Body of pancreas (tissue), 4 donors: ENCODE measurements at regions not wholly inside any gene's neighbourhood (a gene's known extent, or its start where the extent isn't known, plus 50 kb on each side); places are given as distances from the start of the nearest gene placed in this dataset.

Source experiments
- ATAC-seq: fragments of 150-250 bp; one replicate; pipeline ENCODE4 v1.9.1; 2016
- DNase-seq, 4 donors: peaks; one replicate each; pipeline ENCODE4 v3.0.0-alpha.2; 2019
- H3K27ac ChIP-seq, 4 donors: fragments of 200-600 bp; sonication (generic); 1 replicate in 3 of 4; 2 replicates in 1 of 4; pipeline versions ENCODE4 v1.5.1 to v1.6.1; 2016 to 2019; ENCODE audit warnings: mild to moderate bottlenecking in 1 of 4, mixed read lengths in 1 of 4, moderate library complexity in 1 of 4
- H3K27me3 ChIP-seq, 2 donors: fragments of 200-600 bp; sonication (generic); one replicate each; pipeline ENCODE4 v1.6.0; 2016; ENCODE audit warnings: mild to moderate bottlenecking in 1 of 2
- H3K36me3 ChIP-seq, 2 donors: fragments of 200-600 bp; sonication (generic); replicated peaks in 1 of 2; 2 replicates each; pipeline ENCODE4 v1.5.1; 2016; ENCODE audit warnings: low read depth in 2 of 2; ENCODE audit not compliant: insufficient read depth in 1 of 2
- H3K4me1 ChIP-seq: fragments of 200-600 bp; sonication (generic); one replicate; pipeline ENCODE4 v1.6.0; 2016
- H3K4me3 ChIP-seq, 2 donors: fragments of 200-600 bp; sonication (generic); 1 replicate in 1 of 2; 2 replicates in 1 of 2; pipeline ENCODE4 v1.5.1; 2016 to 2019
- H3K9me3 ChIP-seq, 3 donors: fragments of 200-600 bp; sonication (generic); 1 replicate in 2 of 3; 2 replicates in 1 of 3; pipeline ENCODE4 v1.5.1; 2016
- POLR2A ChIP-seq, 3 donors: fragments of 450-650 bp; IDR thresholded peaks; one replicate each; pipeline ENCODE4 v1.6.1; 2016; ENCODE audit warnings: antibody characterized with exemption in 3 of 3, mild to moderate bottlenecking in 2 of 3
- WGBS, 2 donors: methylation state at CpG; one replicate each; pipeline ENCODE4 v1.1.5; 2017; 5-methylcytosine and 5-hydroxymethylcytosine counted together
- intact Hi-C: fragments of 100-400 bp; cut with DNase I; formaldehyde crosslinking; loops from one replicate; pipeline ENCODE4 v1.15.1; 2023
- TF ChIP-seq, protein P1 (sequence below), 7 experiments: fragments of 450-650 bp in 4 of 7; fragments of 200-600 bp in 3 of 7; sonication (generic) in 3 of 7; IDR thresholded peaks; one replicate each; pipeline ENCODE4 v1.5.1; 2016 to 2019; ENCODE audit warnings: antibody characterized with exemption in 7 of 7

DNA sequence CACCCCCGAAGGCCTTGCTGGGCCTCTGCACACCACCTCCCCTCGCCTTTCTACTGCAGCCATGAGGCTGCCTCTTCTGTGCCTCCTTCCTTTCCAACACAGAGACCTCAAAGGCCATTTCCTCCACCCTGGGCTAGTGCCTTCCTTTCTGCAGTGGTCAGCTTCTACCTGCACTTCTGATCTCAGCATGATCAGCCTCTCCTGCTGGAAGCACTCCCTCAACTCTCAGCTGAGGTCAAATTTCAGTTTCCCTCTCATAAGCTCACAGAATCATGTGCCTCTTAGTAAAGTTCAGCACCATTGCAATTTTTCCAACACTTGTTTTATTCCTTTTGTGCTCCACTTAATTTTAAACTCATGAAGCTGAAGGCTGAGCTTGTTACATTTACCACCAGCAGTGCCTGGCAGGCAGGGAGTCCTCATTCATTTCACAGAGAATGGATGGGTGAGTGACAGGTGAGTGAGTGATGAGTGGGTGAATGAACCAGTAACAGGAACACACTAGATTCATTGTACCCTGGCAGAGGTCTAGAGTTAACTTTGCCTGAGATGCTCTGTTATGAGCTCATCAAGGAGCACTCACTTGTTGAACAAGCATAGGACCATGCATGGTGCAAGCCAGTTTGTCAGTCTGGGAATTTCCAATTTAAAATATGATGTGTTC is 124.0 kb upstream of the PRSS58 start:
- no peaks in the 10 kb centered on the region for H3K27me3 ChIP-seq
- no peaks in the 10 kb centered on the region for H3K4me1 ChIP-seq
- no peak for ATAC-seq
- H3K4me3 ChIP-seq = no peak overlapping the region
- H3K27ac ChIP-seq = no peak overlapping the region
- no peaks in the 10 kb centered on the region for H3K9me3 ChIP-seq
- DNase-seq = no peak
- intact Hi-C loops = no loop called here
- 86 to 98% methylated on average over 2 of the region's 2 CpGs for WGBS, 2 donors
- no peak for TF ChIP-seq POLR2A (IDR thresholded peaks at IDR 0.05)
- TF ChIP-seq, protein P1, sequence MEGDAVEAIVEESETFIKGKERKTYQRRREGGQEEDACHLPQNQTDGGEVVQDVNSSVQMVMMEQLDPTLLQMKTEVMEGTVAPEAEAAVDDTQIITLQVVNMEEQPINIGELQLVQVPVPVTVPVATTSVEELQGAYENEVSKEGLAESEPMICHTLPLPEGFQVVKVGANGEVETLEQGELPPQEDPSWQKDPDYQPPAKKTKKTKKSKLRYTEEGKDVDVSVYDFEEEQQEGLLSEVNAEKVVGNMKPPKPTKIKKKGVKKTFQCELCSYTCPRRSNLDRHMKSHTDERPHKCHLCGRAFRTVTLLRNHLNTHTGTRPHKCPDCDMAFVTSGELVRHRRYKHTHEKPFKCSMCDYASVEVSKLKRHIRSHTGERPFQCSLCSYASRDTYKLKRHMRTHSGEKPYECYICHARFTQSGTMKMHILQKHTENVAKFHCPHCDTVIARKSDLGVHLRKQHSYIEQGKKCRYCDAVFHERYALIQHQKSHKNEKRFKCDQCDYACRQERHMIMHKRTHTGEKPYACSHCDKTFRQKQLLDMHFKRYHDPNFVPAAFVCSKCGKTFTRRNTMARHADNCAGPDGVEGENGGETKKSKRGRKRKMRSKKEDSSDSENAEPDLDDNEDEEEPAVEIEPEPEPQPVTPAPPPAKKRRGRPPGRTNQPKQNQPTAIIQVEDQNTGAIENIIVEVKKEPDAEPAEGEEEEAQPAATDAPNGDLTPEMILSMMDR (IDR thresholded peaks at IDR 0.05) = no peak
- no peaks in the 10 kb centered on the region for H3K36me3 ChIP-seq

DNA sequence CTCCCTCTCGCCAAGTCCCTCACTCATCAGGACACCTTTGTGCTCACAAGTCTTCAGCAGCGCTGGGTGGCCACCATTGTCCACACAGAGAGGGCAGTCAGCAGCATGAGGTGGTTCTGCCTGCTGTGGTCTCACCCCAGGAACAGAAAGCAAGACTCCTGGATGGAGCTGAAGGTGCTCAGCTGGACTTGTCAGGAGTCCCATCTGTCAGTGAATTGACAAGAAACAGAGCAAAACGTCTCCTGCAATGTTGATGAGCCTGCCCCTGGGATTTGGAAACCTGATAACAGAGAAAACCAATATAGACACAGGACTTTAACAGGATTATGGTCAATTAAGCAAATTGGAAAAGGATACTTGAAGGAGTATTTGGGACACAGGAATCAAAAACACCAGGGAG is 122.2 kb upstream of the PRSS58 start:
- Histone ChIP-seq H3K4me3 (no peak overlapping the region), H3K27me3 (no peaks in the 10 kb centered on the region), H3K4me1 (no peaks in the 10 kb centered on the region), H3K9me3 (no peaks in the 10 kb centered on the region), H3K27ac (no peak overlapping the region), H3K36me3 (no peaks in the 10 kb centered on the region)
- 65 to 70% methylated on average over 3 of the region's 3 CpGs for whole genome bisulfite sequencing, 2 donors
- TF ChIP-seq POLR2A (IDR thresholded peaks at IDR 0.05) = no peak
- TF ChIP-seq, protein P1 (IDR thresholded peaks at IDR 0.05) = no peak
- intact Hi-C loops = no loop called here
- no peak for DNase-seq
- no peak for ATAC-seq

DNA sequence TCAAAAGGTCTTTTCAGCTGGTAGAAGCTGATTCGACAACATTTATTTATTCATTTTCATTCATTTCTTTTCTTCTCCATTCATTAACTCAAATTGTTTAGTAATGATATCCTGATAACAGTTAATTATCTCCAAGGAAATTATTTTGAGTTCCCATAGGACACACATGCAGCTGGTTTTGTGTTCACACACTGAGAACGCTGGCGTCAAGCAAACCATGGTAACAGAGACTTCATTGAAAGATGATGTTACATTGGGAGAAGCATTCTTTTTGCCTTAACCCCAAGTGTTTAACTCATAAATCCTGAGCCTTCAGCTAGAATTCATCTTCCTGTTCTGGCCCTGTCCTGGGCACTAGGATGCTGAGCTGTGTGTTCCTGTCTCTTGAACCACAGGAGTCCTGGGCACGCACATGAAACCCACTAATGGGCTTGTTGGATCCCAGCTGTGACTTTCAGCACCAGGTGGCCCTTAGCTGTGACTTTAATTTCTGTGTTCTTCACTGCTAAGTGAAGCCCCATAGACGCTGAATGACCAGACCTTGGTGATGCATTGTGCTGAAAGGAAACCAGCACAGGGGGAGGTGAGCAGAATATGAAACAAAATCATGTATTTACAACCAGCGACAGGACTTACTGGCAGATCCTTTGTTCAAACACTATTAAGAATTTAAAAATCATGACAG is 121.5 kb upstream of the PRSS58 start:
- Histone ChIP-seq H3K4me3 (no peak overlapping the region), H3K4me1 (no peaks in the 10 kb centered on the region), H3K27me3 (no peaks in the 10 kb centered on the region), H3K36me3 (no peaks in the 10 kb centered on the region), H3K27ac (no peak overlapping the region), H3K9me3 (no peaks in the 10 kb centered on the region)
- 84 to 85% methylated on average over 5 to 6 of the region's 6 CpGs for WGBS, 2 donors
- intact Hi-C loops = no loop called here
- ATAC-seq = no peak
- DNase-seq = no peak
- no peak for TF ChIP-seq POLR2A (IDR thresholded peaks at IDR 0.05)
- TF ChIP-seq, protein P1 (IDR thresholded peaks at IDR 0.05) = no peak

DNA sequence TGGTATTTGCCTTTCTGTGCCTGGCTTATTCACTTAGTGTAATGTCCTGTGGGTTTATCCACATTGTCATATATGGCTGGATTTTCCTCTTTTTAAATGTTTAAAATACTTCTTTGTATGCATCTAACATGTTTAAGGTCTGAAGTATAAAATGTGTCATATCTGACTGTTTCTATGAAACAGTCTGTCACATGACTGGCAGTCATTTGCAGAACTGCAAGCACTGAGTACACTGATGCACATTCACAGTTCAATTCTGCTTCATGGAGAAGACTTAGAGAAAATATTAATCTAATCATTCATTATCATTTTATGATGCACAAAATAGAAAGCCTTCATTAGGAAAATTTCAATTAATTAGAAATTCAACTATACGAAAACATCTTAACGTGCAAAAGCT is 119.7 kb upstream of the PRSS58 start:
- no peaks in the 10 kb centered on the region for H3K4me1 ChIP-seq
- no peaks in the 10 kb centered on the region for H3K36me3 ChIP-seq
- ATAC-seq (no peak), DNase-seq (no peak)
- 88 to 93% methylated on average over 2 of the region's 2 CpGs for WGBS, 2 donors
- no peaks in the 10 kb centered on the region for H3K9me3 ChIP-seq
- TF ChIP-seq, protein P1 (IDR thresholded peaks at IDR 0.05) = no peak
- no peak for TF ChIP-seq POLR2A (IDR thresholded peaks at IDR 0.05)
- intact Hi-C loops = no loop called here
- H3K27ac ChIP-seq = no peak overlapping the region
- no peak overlapping the region for H3K4me3 ChIP-seq
- no peaks in the 10 kb centered on the region for H3K27me3 ChIP-seq
